Cardiac muscle cell (in vitro differentiated cells and primary cell): ENCODE measurements at regions not wholly inside any gene's neighbourhood (a gene's known extent, or its start where the extent isn't known, plus 50 kb on each side); places are given as distances from the start of the nearest gene placed in this dataset.
A peak's percentile ranks its signal among the peaks of the same experiment; 100 is the strongest.

ENCODE experiments used
- DNase-seq, 2 donors: peaks; one replicate each; pipeline versions ENCODE4 v3.0.0 to v3.0.0-alpha.2; 2010 to 2017; ENCODE audit warnings: low read depth in 1 of 2, low spot score in 1 of 2
- H3K27ac ChIP-seq: fragments of 200-600 bp; sonication (generic); 2 replicates; pipeline ENCODE4 v1.5.1; 2016
- H3K27me3 ChIP-seq: fragments of 200-600 bp; sonication (generic); 2 replicates; pipeline ENCODE4 v1.6.0; 2016; ENCODE audit warnings: control low read depth
- H3K36me3 ChIP-seq: fragments of 200-600 bp; sonication (generic); 2 replicates; pipeline ENCODE4 v1.5.1; 2016; ENCODE audit warnings: control low read depth
- H3K4me1 ChIP-seq: fragments of 200-600 bp; sonication (generic); 2 replicates; pipeline ENCODE4 v1.8.1; 2017; ENCODE audit warnings: low read depth, mild to moderate bottlenecking, mixed run types
- H3K4me3 ChIP-seq: fragments of 200-600 bp; sonication (generic); 2 replicates; pipeline ENCODE4 v1.5.1; 2016; ENCODE audit warnings: mild to moderate bottlenecking
- H3K9me3 ChIP-seq: fragments of 200-600 bp; sonication (generic); 2 replicates; pipeline ENCODE4 v1.5.1; 2017; ENCODE audit warnings: low read depth, mild to moderate bottlenecking, control low read depth
- CTCF ChIP-seq: IDR thresholded peaks from 2 replicates; pipeline ENCODE4 v1.5.1; 2012; ENCODE audit warnings: low read depth, mild to moderate bottlenecking, low read length

GRCh38 chr3:134095005-134095404, 65.3 kb upstream of the SLCO2A1 start:
- TF ChIP-seq CTCF: no peak
- Histone ChIP-seq H3K9me3 (no peaks in the 10 kb centered on the region), H3K4me1 (no peaks in the 10 kb centered on the region), H3K27ac (no peak overlapping the region), H3K27me3 (no peaks in the 10 kb centered on the region), H3K4me3 (no peak overlapping the region), H3K36me3 (no peaks in the 10 kb centered on the region)
- no peak for DNase-seq

- Histone ChIP-seq H3K4me3 (no peak overlapping the region), H3K36me3 (no peaks in the 10 kb centered on the region), H3K9me3 (no peaks in the 10 kb centered on the region), H3K4me1 (no peaks in the 10 kb centered on the region), H3K27me3 (no peaks in the 10 kb centered on the region), H3K27ac (no peak overlapping the region)
- DNase-seq: peak in 1 of 2 donors; percentile 56
- no peak for TF ChIP-seq CTCF
Measured at GRCh38 chr3:134094491-134094890, 64.8 kb upstream of the SLCO2A1 start.

GRCh38 chr3:134093956-134094355, 64.2 kb upstream of the SLCO2A1 start:
- Histone ChIP-seq H3K4me3 (no peak overlapping the region), H3K27ac (no peak overlapping the region), H3K4me1 (no peaks in the 10 kb centered on the region), H3K27me3 (no peaks in the 10 kb centered on the region), H3K36me3 (no peaks in the 10 kb centered on the region), H3K9me3 (no peaks in the 10 kb centered on the region)
- no peak for DNase-seq
- no peak for TF ChIP-seq CTCF

- no peak overlapping the region for H3K4me3 ChIP-seq
- no peak overlapping the region for H3K27ac ChIP-seq
- peak in 1 of 2 donors; percentile 64 for DNase-seq
Measured at GRCh38 chr3:134092208-134092701, 62.5 kb upstream of the SLCO2A1 start.

GRCh38 chr3:134090031-134090430, 60.3 kb upstream of the SLCO2A1 start:
- no peaks in the 10 kb centered on the region for H3K4me1 ChIP-seq
- H3K36me3 ChIP-seq: no peaks in the 10 kb centered on the region
- H3K27me3 ChIP-seq: no peaks in the 10 kb centered on the region
- H3K9me3 ChIP-seq: no peaks in the 10 kb centered on the region
- H3K27ac ChIP-seq: no peak overlapping the region
- H3K4me3 ChIP-seq: no peak overlapping the region
- TF ChIP-seq CTCF: no peak
- DNase-seq: peak in 1 of 2 donors; percentile 61

More at GRCh38 chr3:134092208-134092701, 62.5 kb upstream of the SLCO2A1 start:
- H3K9me3 ChIP-seq: no peaks in the 10 kb centered on the region
- no peaks in the 10 kb centered on the region for H3K4me1 ChIP-seq
- no peaks in the 10 kb centered on the region for H3K27me3 ChIP-seq
- TF ChIP-seq CTCF: no peak
- H3K36me3 ChIP-seq: no peaks in the 10 kb centered on the region
